H1 (cell line): ENCODE measurements at regions not wholly inside any gene's neighbourhood (a gene's known extent, or its start where the extent isn't known, plus 50 kb on each side); places are given as distances from the start of the nearest gene placed in this dataset.

Source experiments
- POU5F1 ChIP-seq: IDR thresholded peaks from 2 replicates; pipeline ENCODE4 v1.6.1; 2011; ENCODE audit warnings: low read depth, mild to moderate bottlenecking, low read length, moderate library complexity

DNA sequence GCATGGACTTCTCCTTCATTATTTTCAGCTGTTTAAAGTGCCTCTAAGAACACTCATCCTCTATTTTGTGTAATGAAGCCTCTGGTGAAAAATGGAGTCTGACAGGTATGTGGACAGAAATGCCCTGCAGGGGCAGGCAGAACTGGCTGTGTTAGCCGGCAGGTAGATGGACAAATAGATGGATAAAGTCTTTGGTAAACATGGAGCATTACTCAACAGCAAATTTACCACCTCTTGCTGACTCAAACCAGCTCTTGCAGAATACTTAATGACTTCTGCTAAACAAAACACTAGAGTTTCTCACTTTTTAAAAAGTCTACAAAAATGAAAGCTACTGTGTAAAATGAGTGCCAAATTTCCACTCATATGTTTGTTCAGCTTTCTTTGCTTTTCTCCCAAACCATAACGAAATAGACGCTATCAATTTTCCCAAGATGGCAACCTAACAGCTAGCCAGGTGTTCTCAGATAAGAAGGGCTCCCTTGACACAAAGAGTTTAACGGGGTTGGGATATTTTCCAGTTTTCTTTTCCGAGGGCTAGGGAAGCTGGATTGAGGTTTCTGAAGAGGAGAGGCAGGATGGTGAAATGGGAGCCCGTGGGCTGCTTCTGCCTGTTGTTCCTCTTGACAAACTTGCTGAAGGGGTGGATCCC is 71.9 kb upstream of the HABP2 start (continued):
- TF ChIP-seq POU5F1 = no peak
- TF ChIP-seq, all 59 proteins: peak for 0
